ENCODE measurements at regions not wholly inside any gene's neighbourhood (a gene's known extent, or its start where the extent isn't known, plus 50 kb on each side); places are given as distances from the start of the nearest gene placed in this dataset.

DNA sequence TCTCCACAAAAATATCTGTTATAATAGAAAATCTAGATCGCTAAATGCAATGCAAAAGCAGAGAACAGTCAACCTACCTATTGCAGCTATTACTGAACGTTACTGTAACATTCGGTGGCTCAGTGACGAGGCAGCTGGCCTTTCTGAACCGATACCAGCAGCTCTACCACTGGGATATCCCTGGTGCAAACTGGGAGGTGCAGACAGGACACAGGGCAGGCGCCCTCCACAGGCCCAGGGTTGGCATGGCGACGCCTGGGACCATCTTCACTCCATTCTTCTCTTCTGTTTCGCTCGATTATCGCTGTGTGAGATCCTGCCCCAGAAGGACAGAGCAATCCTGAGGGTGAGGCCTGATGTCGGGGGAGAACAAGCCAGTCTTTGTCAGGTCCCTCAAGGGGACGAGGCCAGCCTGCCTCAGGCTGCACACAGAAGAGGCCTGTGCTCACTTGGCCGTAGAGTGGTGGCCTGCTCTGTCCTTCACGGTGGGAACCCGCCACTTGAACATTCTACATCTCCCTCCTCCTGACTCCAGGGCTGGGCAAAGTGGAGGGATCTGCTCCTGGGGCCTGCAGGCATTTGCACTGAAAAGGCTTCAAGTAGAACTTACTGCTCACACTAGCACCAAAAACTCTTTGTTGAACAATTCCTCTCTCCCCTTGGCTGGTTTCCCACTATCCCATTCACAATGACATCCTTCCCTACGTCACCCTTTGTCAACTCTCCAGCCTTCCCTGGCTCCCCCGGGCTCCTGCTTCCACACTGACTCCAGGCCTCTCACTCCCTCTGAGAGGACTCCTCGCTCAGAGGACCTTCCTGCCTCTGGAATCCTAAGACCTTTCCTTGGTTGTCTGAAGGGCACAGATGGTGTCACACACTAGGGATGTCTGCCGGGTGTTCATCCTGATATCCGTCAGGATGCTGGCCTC is 49.7 kb downstream of the CYRIA start:
- Histone ChIP-seq H4K91ac (replicated peaks; ENCODE audit: insufficient read length, low read length) (no peak overlapping the region), H3K9me3 (ENCODE audit: insufficient read depth in 2 of 2, low read depth in 1 of 2, low read length in 1 of 2) (no peaks in the 10 kb centered on the region), H3K4ac (replicated peaks; ENCODE audit: insufficient read length, low read depth, low read length) (no peak overlapping the region), H3K23ac (ENCODE audit: insufficient read length) (no peak overlapping the region), H4K5ac (ENCODE audit: insufficient read length, low read depth, low read length) (no peak overlapping the region), H2BK12ac (ENCODE audit: low read depth, low read length) (no peak overlapping the region), H2BK5ac (ENCODE audit: low read depth, low read length) (no peak overlapping the region), H2AFZ (ENCODE audit: low read length) (no peak overlapping the region), H3K23me2 (ENCODE audit: low read depth, low read length) (no peaks in the 10 kb centered on the region), H2BK20ac (ENCODE audit: low read length) (no peak overlapping the region), H3K36me3 (ENCODE audit: control insufficient read depth in 2 of 4, insufficient read depth in 4 of 4, low read length in 3 of 4) (no peaks in the 10 kb centered on the region), H3K27me3 (replicated peaks in 1 of 4; ENCODE audit: control insufficient read depth in 3 of 4, extremely low read depth in 1 of 4, insufficient read depth in 3 of 4, low read length in 3 of 4) (no peaks in the 10 kb centered on the region), H4K8ac (ENCODE audit: extremely low read depth, insufficient read depth, low read length) (no peak overlapping the region), H3K79me1 (ENCODE audit: low read depth, low read length) (no peaks in the 10 kb centered on the region), H2AK5ac (ENCODE audit: low read depth, low read length) (no peak overlapping the region), H3K4me2 (ENCODE audit: insufficient read depth in 1 of 2, low read depth in 2 of 2, low read length in 2 of 2) (no peak overlapping the region), H3K14ac (ENCODE audit: insufficient read length) (no peak overlapping the region), H3K18ac (ENCODE audit: extremely low read depth, low read length) (no peak overlapping the region), H3K9ac (replicated peaks in 1 of 4; ENCODE audit: extremely low read depth in 1 of 4, low read depth in 3 of 4, low read length in 3 of 4) (no peak overlapping the region), H3K79me2 (ENCODE audit: control insufficient read depth in 1 of 2, insufficient read depth in 2 of 2, low read length in 2 of 2) (no peaks in the 10 kb centered on the region), H2BK15ac (ENCODE audit: low read length) (no peak overlapping the region; the same call in 1 of the 2 replicates), H3K56ac (replicated peaks; ENCODE audit: insufficient read length, low read depth, low read length) (no peak overlapping the region), H2BK120ac (replicated peaks; ENCODE audit: low read depth, low read length) (no peak overlapping the region), H3K4me3 (ENCODE audit: extremely low read depth in 1 of 4, insufficient read depth in 2 of 4, low read depth in 3 of 4, low read length in 4 of 4) (no peak overlapping the region), H4K20me1 (replicated peaks in 1 of 2; ENCODE audit: control insufficient read depth in 1 of 2, insufficient read depth in 2 of 2, low read length in 2 of 2) (no peaks in the 10 kb centered on the region), H3K4me1 (replicated peaks in 1 of 4; ENCODE audit: control insufficient read depth in 3 of 4, insufficient read depth in 4 of 4, low read length in 3 of 4) (peaks cover 0 to 2% (median 0%) of the 10 kb centered on the region in 4 experiments; a peak in 2 of 7 replicates), H3K27ac (ENCODE audit: low read depth, low read length) (no peak overlapping the region)
- no peak for DNase-seq (ENCODE audit: low read depth in 1 of 2, low spot score in 2 of 2)
- whole genome bisulfite sequencing, 2 experiments (ENCODE audit: extremely low coverage in 1 of 2, insufficient coverage in 1 of 2, insufficient read length in 1 of 2, insufficient replicate concordance in 2 of 2, low coverage in 1 of 2, low lambda C conversion rate in 2 of 2, missing lambda C conversion rate in 1 of 2) = 89% methylated on average over 21 of the region's 21 CpGs; no CpG with 5 or more reads in 1 of the 2 experiments
- TF ChIP-seq, protein P1, sequence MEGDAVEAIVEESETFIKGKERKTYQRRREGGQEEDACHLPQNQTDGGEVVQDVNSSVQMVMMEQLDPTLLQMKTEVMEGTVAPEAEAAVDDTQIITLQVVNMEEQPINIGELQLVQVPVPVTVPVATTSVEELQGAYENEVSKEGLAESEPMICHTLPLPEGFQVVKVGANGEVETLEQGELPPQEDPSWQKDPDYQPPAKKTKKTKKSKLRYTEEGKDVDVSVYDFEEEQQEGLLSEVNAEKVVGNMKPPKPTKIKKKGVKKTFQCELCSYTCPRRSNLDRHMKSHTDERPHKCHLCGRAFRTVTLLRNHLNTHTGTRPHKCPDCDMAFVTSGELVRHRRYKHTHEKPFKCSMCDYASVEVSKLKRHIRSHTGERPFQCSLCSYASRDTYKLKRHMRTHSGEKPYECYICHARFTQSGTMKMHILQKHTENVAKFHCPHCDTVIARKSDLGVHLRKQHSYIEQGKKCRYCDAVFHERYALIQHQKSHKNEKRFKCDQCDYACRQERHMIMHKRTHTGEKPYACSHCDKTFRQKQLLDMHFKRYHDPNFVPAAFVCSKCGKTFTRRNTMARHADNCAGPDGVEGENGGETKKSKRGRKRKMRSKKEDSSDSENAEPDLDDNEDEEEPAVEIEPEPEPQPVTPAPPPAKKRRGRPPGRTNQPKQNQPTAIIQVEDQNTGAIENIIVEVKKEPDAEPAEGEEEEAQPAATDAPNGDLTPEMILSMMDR (IDR thresholded peaks at IDR 0.05; ENCODE audit: control extremely low read depth in 1 of 3, insufficient read depth in 1 of 3, low read depth in 1 of 3, low read length in 3 of 3) = peak; percentile 58 to 65 (median 64)
- peak; percentile 29 to 41; a peak in 3 of 4 replicates for TF ChIP-seq RAD21 (IDR thresholded peaks at IDR 0.05 in 1 of 2, conservative IDR thresholded peaks at IDR 0.05 in 1 of 2; ENCODE audit: low read depth in 2 of 2, low read length in 2 of 2)
- TF ChIP-seq CEBPB (IDR thresholded peaks at IDR 0.05; ENCODE audit: low read depth, low read length) = no peak
- ChIA-PET POLR2A (ENCODE audit: partially characterized antibody) (no interaction called here), CTCF (ENCODE audit: partially characterized antibody) (interaction anchor here (0.6 to 13.4 kb wide), 35 partner anchors 7 to 165 kb away, joined by 3 to 208 read pairs (median 8); no protein-coding TSS in a partner anchor)
- no peak for FAIRE-seq

Data from H1 (cell line).